T-helper 1 cell treated with Interleukin-12 subunit alpha and Interleukin-12 subunit beta and Interleukin-4 antibody, amounts not matched to agents 30 ng/mL and 1 ng/mL, for 36 hours (primary cell): ENCODE measurements at regions not wholly inside any gene's neighbourhood (a gene's known extent, or its start where the extent isn't known, plus 50 kb on each side); places are given as distances from the start of the nearest gene placed in this dataset.

ENCODE experiments used
- intact Hi-C: fragments of 100-400 bp; cut with micrococcal nuclease; formaldehyde crosslinking; loops from one replicate; pipeline ENCODE4 v1.15.1; 2024

DNA sequence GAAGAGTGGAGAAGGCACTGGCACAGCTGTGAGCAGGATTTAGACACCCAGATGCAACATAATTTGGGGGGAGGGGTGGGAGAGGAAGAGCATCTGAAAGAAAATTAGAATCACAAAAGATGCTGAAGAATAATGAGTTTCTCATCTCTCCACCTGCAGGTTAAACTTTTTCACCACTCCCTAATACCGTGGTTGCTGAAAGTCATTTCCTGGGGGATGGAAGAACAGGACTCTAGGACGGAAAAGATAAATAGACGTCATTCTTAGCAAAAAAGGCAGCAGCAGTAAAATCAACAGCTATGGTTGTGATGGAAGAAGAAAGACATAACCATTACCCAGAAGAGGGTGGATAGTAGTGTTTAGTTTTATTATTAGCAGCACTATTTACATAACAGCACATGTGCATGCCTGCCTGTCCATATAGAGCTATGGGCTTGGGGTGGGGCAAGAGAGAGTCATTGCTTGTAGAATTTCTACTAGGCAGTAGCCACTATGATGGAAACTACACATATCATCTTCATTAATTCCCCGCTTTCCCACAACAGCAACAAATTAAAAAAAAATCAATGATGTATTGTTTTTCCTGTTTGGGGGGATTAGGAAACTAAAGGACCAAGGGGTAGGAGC lies 212.2 kb downstream of the TRIB2 start:
- intact Hi-C loops, result no loop called here

DNA sequence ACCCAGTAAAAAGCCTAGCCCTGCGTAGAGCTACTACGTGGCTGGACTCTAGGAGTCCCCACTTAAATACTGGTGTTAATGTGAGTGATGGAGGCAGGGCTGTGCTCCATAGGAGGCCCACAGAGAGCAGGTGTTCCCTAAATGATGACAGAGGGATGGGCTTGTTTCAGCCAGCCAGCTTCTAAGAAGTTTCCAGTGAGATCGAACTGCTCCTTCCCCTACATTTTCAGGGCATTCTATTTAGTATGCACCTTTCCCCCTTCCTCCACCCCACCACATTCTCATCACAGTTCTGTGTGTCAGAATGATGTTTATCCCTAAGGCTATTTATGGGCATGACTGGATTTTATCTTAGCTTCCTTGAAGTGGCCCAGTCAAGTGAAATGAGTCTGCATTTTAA lies 213.0 kb downstream of the TRIB2 start:
- intact Hi-C loops, result loop anchor here (2.0 to 5.0 kb wide), 2 partner anchors 69 to 497 kb away; no protein-coding TSS in a partner anchor

DNA sequence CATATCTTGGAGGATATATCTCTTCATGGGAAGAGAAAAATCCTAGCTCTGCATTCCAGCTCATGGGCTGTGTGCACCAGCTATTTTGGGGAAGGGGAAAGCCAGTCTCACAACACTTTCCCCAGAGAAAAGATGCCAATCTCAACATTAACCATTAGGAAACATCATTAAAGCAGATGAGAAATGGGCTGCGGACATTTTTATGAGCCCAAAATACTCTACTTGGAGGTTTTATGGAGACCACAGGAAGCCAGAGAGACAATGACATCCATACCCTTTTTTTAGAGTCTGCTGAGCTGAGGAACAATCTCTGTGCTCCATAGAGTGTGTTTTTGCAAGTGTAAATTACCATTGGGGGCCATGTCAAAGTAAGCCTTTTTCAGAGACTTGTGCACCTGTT lies 213.7 kb downstream of the TRIB2 start:
- intact Hi-C loops, result loop anchor here (2.0 to 5.0 kb wide), 2 partner anchors 70 to 498 kb away; no protein-coding TSS in a partner anchor

DNA sequence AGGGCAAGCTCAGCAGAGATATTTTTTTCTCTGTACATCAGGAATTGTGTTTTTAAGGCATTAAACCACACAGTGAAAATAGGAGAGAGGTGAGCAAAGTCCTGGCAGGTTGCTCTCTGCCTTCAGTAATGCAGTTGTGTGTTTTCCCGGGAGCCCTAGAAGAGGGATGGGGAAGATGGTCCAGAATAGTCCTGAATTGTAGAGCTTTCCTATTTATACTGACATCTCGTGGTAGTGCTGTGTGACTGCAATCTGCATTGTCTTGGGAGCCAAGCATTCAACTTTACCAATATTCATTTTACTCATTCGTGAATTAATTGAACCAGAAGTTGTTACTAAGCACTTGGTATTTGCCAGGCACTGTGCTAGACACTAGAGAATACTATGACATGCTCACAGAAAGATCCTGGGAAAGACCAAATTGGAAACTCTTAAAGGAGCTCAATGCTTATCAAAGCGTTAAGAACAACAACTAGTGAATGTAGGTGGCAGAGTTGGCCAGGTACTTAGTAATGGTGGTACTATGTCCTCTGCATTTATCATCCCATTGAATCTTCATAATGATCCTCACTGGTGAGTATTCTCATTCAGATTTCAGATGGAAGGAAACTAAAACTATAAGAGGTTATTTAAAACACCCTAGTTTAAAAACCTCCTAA lies 214.6 kb downstream of the TRIB2 start:
- intact Hi-C loops, result loop anchor here (1.0 to 5.0 kb wide), 7 partner anchors 71 to 1102 kb away; partner anchors contain the start of gene TRIB2

DNA sequence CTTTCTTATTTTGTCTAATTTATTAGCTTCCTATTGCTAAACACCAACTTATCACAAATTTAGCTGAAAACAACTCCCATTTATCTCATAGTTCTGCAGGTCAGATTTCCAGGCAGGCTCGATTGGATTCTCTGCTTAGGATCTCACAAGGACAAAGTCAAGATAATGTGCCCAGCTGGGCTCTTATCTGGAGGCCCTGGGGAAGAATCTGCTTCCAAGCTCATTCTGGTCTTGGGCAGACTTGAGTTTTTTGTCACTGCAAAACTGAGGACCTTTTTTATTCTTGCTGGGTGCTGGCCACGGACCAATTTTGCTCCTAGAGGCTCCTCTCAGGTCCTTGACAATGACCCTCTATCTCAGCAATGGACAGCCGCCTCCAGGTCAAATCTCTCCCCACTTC lies 215.5 kb downstream of the TRIB2 start:
- intact Hi-C loops, result loop anchor here (5.0 kb wide), 1 partner anchor 500 kb away; no protein-coding TSS in a partner anchor

DNA sequence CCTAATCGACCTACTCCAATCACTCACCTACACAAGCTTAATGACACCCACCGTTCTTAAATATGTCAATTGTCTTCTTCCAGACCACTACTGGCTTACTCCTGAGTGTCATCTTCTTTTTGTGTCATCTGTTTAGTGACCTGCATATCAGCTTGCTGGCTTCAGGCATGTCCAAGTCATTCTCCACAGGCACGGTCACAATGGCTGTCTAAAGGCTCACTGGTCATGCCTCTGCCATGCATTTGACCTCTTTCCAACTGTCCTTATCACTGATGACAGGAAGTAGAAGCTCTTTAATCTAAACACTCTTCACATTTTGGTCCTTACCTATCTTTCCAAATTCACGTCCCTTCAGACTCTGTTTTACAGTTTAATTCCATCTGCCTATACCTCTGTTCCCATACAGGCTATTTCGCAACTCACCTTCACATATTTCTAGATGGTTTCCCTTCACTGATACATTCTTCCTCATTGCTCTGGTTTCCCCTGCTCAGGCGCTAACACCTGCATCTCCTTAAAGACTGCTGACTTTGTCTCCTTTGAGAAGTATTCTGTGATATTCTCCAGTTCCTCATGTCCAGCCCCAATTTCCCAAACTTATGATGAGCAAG lies 217.5 kb downstream of the TRIB2 start:
- intact Hi-C loops, result loop anchor here (5.0 kb wide), 1 partner anchor 502 kb away; no protein-coding TSS in a partner anchor

DNA sequence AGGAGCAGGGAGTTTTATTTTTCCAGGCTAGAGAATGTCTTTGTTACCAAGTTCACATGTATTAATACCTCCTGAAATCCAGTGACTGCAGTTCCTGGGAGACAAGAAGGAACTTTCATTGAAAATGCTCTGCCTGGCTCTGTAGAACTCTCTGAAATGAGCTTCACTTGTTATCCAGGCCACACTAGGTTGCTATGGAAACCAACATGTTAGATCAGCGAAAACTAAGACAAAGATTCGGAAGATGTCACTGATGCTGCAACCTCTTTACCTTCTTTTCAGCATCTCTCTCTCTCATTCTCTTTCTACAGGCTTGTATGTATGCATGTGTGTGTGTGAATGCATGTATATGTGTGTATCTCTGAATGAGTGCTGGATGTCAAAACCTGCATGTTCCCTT lies 218.5 kb downstream of the TRIB2 start:
- intact Hi-C loops, result no loop called here

DNA sequence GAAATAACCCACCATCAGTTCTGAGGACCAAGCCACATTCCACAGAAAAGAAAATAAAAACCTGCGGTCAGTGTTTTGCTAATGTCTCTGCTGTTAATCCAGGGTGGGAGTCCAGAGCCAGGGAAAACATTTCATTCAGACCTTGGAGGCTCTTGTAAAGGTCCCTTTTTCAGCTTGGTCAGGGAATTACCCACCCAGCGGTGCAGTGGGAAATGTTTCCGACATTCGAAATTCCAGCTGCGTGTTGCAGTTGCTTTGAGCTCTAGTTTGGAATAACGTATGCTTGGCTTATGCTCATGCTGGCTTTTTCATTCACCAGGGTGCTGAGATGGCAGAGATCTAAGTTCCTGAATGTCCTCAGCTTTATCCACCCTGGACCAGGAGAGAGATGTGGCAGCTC lies 219.1 kb downstream of the TRIB2 start:
- intact Hi-C loops, result no loop called here

DNA sequence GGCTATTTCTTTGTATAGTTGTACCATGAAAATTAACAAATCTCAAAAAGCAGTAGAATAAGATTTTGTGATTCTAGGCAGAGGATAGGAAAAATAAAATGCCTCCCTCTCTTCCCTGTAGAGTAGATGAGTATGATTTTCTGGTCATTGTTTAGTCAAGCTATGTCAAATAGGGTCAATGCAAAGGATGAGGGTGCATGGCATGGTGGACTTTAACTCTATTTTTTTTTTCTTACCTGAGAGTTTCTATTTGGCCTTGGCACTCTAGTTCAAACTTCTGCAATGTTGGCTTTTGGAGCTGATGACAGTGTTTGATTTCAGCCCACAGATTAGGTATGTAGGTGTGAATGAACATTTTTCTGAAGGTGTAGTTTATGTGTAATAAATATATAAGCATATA lies 224.5 kb downstream of the TRIB2 start:
- intact Hi-C loops, result no loop called here

DNA sequence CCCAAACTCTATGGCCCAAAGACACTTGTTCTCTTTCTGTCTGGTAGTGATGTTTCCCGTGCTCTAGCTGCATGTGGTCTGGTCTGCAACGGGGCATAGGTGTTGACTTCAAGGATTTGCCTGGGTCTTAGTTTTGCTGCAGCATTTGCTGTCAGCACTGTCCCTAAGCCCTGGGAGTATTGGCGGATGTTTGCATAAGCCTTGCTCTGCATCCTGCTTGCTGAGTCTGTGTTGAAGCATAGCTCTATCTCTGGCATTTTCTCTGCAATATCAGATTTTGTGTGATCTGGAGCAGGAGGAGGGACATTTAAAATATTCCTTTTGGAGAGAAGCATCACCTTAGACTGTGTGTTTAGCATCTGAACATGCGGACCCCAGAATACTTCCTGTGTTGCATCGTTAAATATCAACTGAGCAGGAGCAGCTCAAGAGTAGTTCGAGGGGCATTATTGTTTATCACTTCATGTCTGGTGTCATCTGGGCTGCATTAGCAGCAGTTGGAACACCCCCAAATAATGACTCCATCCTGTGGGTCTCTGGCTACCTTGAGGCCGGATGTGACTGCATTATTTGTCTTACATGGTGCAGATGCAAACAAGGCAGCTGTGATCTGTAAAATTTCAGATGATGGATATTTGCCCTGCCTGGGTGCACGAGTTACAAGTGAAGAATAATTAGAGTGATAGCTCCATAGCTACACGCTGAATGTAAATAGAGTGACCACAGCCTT lies 231.7 kb downstream of the TRIB2 start:
- intact Hi-C loops, result no loop called here

DNA sequence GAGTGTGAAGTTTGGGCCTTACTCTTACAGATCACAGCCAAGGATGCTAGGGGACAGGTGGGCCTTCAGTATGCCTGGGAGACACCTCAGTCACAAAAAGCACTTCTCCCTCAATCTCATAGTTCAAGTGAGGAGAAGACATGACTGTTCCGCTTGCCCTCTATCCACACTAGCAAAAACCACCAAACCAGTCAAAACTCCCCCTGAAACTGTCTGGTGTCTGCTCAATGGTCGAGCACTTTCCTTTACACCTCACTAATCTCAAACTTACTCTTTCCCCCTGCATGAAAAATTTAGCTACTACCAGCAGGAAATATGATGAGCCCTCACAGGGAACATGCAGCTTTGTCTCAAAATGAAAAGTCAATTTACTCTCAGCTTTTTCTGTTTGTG lies 232.2 kb downstream of the TRIB2 start:
- intact Hi-C loops, result no loop called here

DNA sequence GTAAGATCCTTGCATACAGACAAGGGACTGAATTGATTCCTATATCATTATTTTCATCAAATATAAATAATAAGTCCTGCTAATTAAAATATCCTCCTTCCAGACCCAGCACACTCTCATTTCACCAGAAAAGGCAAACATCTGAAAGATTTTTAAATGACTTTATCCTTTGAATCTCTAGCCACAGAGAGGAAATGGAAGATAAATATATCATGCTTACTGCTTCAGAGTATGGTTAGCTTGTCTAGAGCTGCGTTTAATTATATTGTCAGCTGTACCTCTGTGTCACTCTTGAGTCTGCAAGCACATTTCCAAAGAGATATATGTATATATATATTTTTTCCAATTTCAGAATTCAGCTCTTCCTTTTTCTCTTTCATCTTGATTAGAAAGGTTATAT lies 232.7 kb downstream of the TRIB2 start:
- intact Hi-C loops, result no loop called here

DNA sequence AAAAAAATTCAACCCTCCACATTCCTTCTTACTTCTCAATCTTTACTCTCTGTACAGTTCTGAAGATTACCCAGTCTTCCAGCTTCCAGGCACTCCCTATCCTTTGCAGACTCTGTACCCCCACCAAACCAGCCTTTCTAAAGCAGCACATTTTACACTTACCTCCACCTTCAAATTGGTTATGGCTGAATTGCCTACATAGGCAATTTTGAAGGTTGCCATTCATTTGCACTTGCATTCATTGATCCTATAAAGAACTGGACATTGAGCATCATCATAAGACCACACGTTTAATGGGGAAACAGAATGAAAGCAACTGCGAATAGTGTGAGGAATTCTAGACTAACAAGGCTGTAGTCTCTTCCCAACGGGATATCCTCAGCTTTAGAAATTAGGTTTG lies 233.4 kb downstream of the TRIB2 start:
- intact Hi-C loops, result no loop called here

DNA sequence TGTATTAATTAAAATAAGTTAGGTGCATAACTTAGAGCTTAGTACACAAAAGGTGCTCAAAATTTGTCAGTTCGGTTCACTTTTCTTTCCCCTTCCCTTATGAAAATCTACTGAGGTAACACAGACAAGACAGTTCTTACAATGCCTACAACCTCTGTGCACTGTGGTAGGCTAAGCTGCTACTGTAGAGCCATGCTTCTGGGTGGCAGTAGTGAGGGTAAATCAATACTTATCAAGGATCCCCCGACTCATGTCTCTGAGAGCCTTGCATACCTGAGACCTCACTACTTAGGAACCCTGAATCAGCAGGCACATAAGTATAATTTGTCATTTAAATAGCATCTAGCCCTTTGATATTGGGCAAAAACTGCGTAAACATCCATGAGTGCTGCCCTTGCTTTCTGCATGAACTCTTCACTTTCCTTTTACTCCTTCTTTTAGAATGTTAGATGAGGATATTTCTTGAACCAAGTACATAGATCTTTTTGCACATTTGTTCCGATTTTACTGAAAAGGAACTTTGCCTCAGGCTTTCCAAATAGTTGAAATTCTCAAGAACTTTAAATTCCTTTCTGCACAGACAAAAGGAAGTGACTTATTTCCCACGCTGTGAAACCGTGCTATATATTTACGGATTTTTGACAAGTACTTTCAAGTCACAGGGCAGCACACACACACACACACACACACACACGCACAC lies 234.4 kb downstream of the TRIB2 start:
- intact Hi-C loops, result no loop called here

DNA sequence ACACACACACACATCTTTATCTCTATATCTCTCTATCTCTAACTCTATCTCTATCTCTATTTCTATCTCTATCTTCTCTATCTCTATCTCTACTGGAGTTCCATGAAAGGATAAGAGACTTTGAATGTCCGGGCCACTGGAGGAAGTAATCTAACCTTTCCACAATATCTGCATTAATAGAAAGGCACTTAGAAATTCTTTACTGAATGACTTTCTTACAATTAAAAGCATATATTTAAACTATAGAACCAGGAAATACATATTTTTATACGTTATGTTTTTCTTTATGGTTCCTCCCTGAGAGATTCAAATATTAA lies 234.9 kb downstream of the TRIB2 start:
- intact Hi-C loops, result no loop called here

DNA sequence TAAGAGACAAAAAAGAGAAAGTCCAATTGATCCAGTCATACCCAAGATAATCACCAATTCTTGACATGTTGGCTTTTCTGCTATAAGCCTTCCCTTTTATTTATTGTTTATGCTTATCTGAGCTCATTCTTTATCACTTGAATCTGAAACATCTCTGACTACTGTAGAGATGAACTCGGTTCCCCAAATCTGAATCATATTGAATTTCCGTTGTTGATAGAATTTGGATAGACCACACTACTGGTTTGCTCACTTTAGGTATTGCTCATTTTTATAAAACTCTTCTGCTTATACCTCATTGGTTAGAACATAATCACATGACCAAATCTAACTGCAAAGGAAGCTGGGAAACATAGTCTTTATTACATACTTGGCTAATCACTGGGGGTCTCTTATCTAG lies 236.9 kb downstream of the TRIB2 start:
- intact Hi-C loops, result no loop called here

DNA sequence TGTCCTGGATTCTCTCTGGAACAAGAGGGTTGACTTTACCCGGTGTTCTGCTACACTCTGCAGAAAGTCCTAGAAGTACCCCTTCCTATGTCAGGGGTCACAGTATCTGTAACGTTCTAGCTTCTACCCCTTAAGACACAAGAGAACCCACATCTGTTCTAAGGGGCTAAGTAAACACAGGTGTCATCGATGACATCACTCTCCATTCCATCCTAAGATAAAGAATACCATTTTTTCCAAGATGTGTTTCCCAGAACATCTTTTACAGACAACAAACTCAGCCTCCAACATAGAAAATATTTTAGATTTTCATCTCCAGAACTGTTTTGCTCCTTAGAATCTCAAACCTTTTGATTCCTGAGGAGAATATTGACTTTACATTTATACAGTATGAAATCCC lies 239.1 kb downstream of the TRIB2 start:
- intact Hi-C loops, result no loop called here

DNA sequence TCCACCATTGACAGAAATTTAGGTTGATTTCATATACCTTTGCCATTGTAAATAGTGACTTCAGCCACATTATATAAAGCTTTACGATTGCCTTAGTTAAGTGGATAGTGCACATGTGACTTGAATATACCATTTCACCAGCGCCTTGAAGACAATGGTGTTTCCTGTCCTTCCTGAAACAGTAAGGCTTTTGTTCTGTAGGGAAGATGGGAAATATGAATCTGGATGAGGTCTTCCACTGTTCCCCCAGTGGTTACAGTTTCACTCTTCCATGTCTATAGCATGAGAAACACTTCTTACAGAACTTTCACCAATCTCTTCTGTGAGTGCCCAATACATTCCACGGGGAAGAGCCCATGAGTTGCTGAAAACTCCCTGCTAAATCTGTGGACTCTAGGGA lies 240.5 kb downstream of the TRIB2 start:
- intact Hi-C loops, result no loop called here

DNA sequence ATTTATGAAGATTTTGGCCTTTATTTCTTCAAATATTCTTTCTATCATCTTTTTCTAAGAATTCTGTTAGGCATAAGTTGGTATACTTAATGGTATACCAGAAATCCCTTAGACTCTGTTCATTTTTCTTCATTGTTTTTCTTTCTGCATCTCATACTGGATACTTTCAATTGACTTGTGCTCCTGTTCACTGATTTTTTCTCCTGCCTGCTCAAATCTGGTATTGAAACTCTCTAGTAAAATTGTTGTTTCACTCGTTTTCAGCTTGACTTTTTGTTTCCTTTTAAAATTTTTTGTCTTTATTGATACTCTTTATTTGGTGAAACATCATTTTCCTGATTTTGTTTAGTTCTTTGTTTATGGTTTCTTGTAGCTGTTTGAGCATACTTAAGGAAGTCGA lies 243.2 kb downstream of the TRIB2 start:
- intact Hi-C loops, result no loop called here

DNA sequence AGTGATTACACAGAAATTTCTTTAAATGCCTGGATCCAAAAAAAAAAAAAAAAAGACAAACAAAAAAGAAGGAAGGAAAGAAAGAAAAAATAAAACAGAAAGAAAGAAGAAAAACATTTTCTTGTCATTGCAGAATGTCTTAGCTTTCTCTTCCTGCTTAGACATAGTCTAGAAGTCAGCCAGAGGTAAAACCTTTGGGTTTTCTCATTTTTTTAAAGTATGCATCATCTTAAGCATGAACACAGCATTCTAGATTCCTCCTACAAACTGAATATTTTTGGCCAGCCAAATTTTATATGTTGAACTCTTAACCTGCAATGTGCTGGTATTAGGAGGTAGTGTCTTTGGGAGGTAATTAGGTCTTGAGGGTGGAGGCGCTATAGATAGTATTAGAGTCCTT lies 243.9 kb downstream of the TRIB2 start:
- intact Hi-C loops, result no loop called here

DNA sequence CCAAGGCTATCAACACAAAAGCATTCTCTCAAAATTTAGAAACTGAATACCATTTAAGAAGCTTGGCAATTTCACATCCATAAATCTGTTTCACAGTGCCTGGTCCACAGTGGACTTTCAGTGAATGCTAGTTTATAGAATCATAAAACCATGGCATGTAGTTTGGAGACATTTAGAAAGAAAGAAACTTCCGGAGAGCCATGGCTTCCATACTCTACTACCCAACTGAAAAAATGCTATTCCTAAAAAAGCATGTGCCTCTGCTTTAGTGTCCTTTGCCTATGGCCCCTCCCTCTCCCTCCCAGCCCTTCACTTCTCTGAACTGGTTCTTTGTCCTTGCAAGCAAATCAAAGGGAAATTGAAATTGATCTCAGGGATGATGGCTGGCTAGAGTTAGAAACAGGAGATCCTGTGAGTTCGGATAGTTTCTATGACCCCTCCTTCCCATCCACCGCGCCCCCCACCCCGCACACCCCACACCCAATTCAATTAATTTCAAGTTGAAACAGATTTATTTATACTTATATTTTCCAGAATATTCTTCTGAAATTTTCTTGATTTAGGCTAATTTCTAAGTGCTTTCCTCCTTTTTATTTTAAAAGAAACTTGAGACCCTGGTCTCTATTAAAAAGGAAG lies 248.3 kb downstream of the TRIB2 start:
- intact Hi-C loops, result loop anchor here (1.0 to 2.0 kb wide), 7 partner anchors 42 to 838 kb away; no protein-coding TSS in a partner anchor
